ENCODE measurements at regions not wholly inside any gene's neighbourhood (a gene's known extent, or its start where the extent isn't known, plus 50 kb on each side); places are given as distances from the start of the nearest gene placed in this dataset.

- TF ChIP-seq SUZ12 (IDR thresholded peaks at IDR 0.05; ENCODE audit: extremely low read depth, insufficient read depth, insufficient read length) (no peak), YY1 (IDR thresholded peaks at IDR 0.05; ENCODE audit: insufficient read depth, insufficient read length) (no peak), ZNF274 (IDR thresholded peaks at IDR 0.05; ENCODE audit: low read depth, low read length) (no peak)
Measured at GRCh38 chr10:2340831-2341647, 603.7 kb upstream of the ADARB2 start.

Data from NT2/D1 (cell line).